HepG2 (cell line): ENCODE measurements at regions not wholly inside any gene's neighbourhood (a gene's known extent, or its start where the extent isn't known, plus 50 kb on each side); places are given as distances from the start of the nearest gene placed in this dataset.

ENCODE experiments used
- ATAC-seq: fragments of 200-7000 bp; cut with Tn5 transposase; 3 replicates; pipeline ENCODE4 v1.9.1; 2020; ENCODE audit warnings: mild to moderate bottlenecking, moderate library complexity
- BruUV-seq: library from RNA; stranded (reverse); fragments of 400-500 nt; replicated peaks from 2 replicates; lab custom pipeline; 2021; lab: Mats Ljungman, UMichigan
- CTCF ChIA-PET: fragments of 300-600 bp; formaldehyde crosslinking; extraction: SDS; loops from one replicate; lab custom pipeline; 2021; ENCODE audit warnings: low total read pairs, inconsistent platforms, low intra/inter-chr PET ratio; lab: Yijun Ruan, JAX
- POLR2A ChIA-PET: fragments of 350-600 bp; sonication (Branson Sonifier 250); formaldehyde crosslinking; loops from one replicate; lab custom pipeline; 2020; ENCODE audit warnings: antibody characterized with exemption, inconsistent platforms; lab: Yijun Ruan, JAX
- DNase-seq: peaks from one replicate; pipeline ENCODE4 v3.0.0-alpha.2; 2015; ENCODE audit warnings: low spot score
- FAIRE-seq: peaks from 3 replicates; lab custom pipeline; 2011; peaks lifted over from hg19 to GRCh38; lab: Jason Lieb, UNC
- H2AFZ ChIP-seq: one replicate; pipeline ENCODE4 v1.6.1; 2011; ENCODE audit warnings: low read length, inconsistent platforms
- H3K27ac ChIP-seq: fragments of 300-600 bp; 3 replicates; pipeline ENCODE4 v1.8.0; 2011; ENCODE audit warnings: mixed run types, mild to moderate bottlenecking, mixed read lengths, low read length, inconsistent platforms; ENCODE audit not compliant: insufficient read depth; ENCODE audit errors: extremely low read length
- H3K27me3 ChIP-seq, 2 experiments: fragments of 200-600 bp in 1 of 2; 2 replicates in 1 of 2; 3 replicates in 1 of 2; pipeline versions ENCODE4 v1.6.0 to v1.8.0; 2011; ENCODE audit warnings: low read length in 2 of 2, mild to moderate bottlenecking in 2 of 2, moderate library complexity in 2 of 2, inconsistent platforms in 1 of 2; ENCODE audit not compliant: insufficient read depth in 2 of 2, control insufficient read depth in 1 of 2
- H3K36me3 ChIP-seq, 2 experiments: fragments of 200-600 bp in 1 of 2; replicated peaks in 1 of 2; 2 replicates in 1 of 2; 3 replicates in 1 of 2; pipeline versions ENCODE4 v1.5.1 to v1.8.0; 2011; ENCODE audit warnings: low read length in 2 of 2, inconsistent platforms in 1 of 2; ENCODE audit not compliant: insufficient read depth in 2 of 2, control insufficient read depth in 1 of 2
- H3K4me1 ChIP-seq: 2 replicates; pipeline ENCODE4 v1.5.1; 2012; ENCODE audit warnings: low read length, inconsistent platforms; ENCODE audit not compliant: insufficient read depth
- H3K4me2 ChIP-seq: 2 replicates; pipeline ENCODE4 v1.6.0; 2011; ENCODE audit warnings: low read depth, low read length, inconsistent platforms
- H3K4me3 ChIP-seq, 3 experiments: fragments of 200-600 bp in 1 of 3; sonication (generic), shearing (Covaris generic) in 1 of 3; replicated peaks in 1 of 3; 2 replicates each; pipeline ENCODE4 v1.5.1; 2011 to 2016; ENCODE audit warnings: low read length in 3 of 3, inconsistent platforms in 2 of 3, low read depth in 2 of 3, mild to moderate bottlenecking in 2 of 3, control low read depth in 1 of 3, mixed read lengths in 1 of 3; ENCODE audit not compliant: insufficient read depth in 1 of 3
- H3K79me2 ChIP-seq: one replicate; pipeline ENCODE4 v1.6.1; 2011; ENCODE audit warnings: low read length, inconsistent platforms; ENCODE audit not compliant: insufficient read depth
- H3K9ac ChIP-seq: 2 replicates; pipeline ENCODE4 v1.6.0; 2011; ENCODE audit warnings: mild to moderate bottlenecking, low read depth, low read length, inconsistent platforms; ENCODE audit not compliant: insufficient read depth
- H3K9me3 ChIP-seq: 2 replicates; pipeline ENCODE4 v1.5.1; 2012; ENCODE audit warnings: mild to moderate bottlenecking, low read length
- H4K20me1 ChIP-seq: 2 replicates; pipeline ENCODE4 v1.6.0; 2011; ENCODE audit warnings: inconsistent platforms, mild to moderate bottlenecking, low read length, moderate library complexity; ENCODE audit not compliant: insufficient read depth
- ATF7-NPFF ChIP-seq: sonication (generic); formaldehyde crosslinking; IDR thresholded peaks from 2 replicates; pipeline ENCODE4 v1.8.1; 2023; ENCODE audit warnings: mild to moderate bottlenecking, low read depth, missing genetic modification reagents, moderate library complexity
- CREM ChIP-seq, 2 experiments: sonication (generic) in 1 of 2; formaldehyde crosslinking in 1 of 2; IDR thresholded peaks; 2 replicates each; pipeline versions ENCODE4 v1.4.0 to v1.6.1; 2016 to 2020; ENCODE audit warnings: antibody characterized with exemption in 1 of 2, mild to moderate bottlenecking in 1 of 2, missing genetic modification reagents in 1 of 2
- FOXK1 ChIP-seq: sonication (generic); formaldehyde crosslinking; IDR thresholded peaks from 2 replicates; pipeline ENCODE4 v1.4.0; 2020; ENCODE audit warnings: low read depth, missing genetic modification reagents, borderline replicate concordance
- GZF1 ChIP-seq: sonication (generic); formaldehyde crosslinking; IDR thresholded peaks from 2 replicates; pipeline ENCODE4 v1.5.1; 2020; ENCODE audit warnings: mild to moderate bottlenecking, missing genetic modification reagents
- MTA1 ChIP-seq: sonication (generic); formaldehyde crosslinking; IDR thresholded peaks from 2 replicates; pipeline ENCODE4 v1.4.0; 2020; ENCODE audit warnings: missing genetic modification reagents, mild to moderate bottlenecking, borderline replicate concordance
- NBN ChIP-seq: fragments of 450-650 bp; conservative IDR thresholded peaks from 2 replicates; pipeline ENCODE4 v1.6.1; 2017
- NFE2 ChIP-seq: sonication (generic); formaldehyde crosslinking; IDR thresholded peaks from 2 replicates; pipeline ENCODE4 v1.4.0; 2020; ENCODE audit warnings: missing genetic modification reagents
- ZFP37 ChIP-seq: sonication (generic); formaldehyde crosslinking; IDR thresholded peaks from 2 replicates; pipeline ENCODE4 v1.4.0; 2020; ENCODE audit warnings: missing genetic modification reagents, borderline replicate concordance
- ZNF24 ChIP-seq: fragments of 450-650 bp; IDR thresholded peaks from 2 replicates; pipeline ENCODE4 v1.6.1; 2017; ENCODE audit warnings: antibody characterized with exemption, mild to moderate bottlenecking
- ZNF619 ChIP-seq: sonication (generic); formaldehyde crosslinking; IDR thresholded peaks from 2 replicates; pipeline ENCODE4 v1.4.0; 2020; ENCODE audit warnings: mild to moderate bottlenecking, missing genetic modification reagents
- WGBS: methylation state at CpG from one replicate; pipeline ENCODE4 v1.1.6; 2017; ENCODE audit warnings: low lambda C conversion rate; 5-methylcytosine and 5-hydroxymethylcytosine counted together
- in situ Hi-C: cut with HindIII; loops from 2 replicates; pipeline ENCODE4 v1.10.0; 2017; ENCODE audit warnings: low pct_unique_long_range_greater_than_20kb; ENCODE audit not compliant: extremely low pct_ligation_motif_present
- intact Hi-C: fragments of 100-400 bp; cut with micrococcal nuclease; formaldehyde crosslinking; loops from one replicate; pipeline ENCODE4 v1.10.0; 2022; ENCODE audit not compliant: unreplicated experiment
- TF ChIP-seq, protein P1 (sequence below): sonication (generic); formaldehyde crosslinking; IDR thresholded peaks from 2 replicates; pipeline ENCODE4 v1.9.0; 2021; ENCODE audit warnings: missing genetic modification reagents, borderline replicate concordance

DNA sequence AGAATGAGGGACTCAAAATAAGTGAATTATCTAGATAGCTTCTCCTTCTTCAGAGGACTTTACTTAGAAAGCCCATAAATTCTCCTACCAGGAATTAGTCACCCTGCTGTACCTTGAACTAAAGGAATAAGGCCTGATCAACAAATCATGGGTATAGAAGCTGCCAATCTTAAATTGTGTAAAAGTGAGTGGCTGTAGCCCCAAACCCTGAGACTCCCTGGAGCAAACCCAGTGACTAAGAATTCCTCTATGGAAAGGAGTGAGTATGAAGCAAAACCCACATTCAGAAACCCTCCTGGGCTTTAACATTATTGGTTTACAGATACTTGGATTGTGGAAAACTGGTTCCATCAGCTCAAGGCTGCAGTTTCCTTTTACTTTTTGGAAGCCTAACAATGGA, 285.8 kb upstream of the TBX18 start:
- no peaks in the 10 kb centered on the region for H3K4me1 ChIP-seq
- intact Hi-C loops (no loop called here), in situ Hi-C loops (no loop called here)
- H3K4me2 ChIP-seq, result no peak overlapping the region
- DNase-seq (no peak), ATAC-seq (no peak), FAIRE-seq (no peak)
- H3K9ac ChIP-seq, result no peak overlapping the region
- POLR2A ChIA-PET, result no interaction called here
- H3K27ac ChIP-seq, result no peak overlapping the region
- H3K36me3 ChIP-seq, result no peaks in the 10 kb centered on the region
- no peak for TF ChIP-seq GZF1 (CRISPR knock-in tag)
- TF ChIP-seq NBN, result no peak
- no peak for TF ChIP-seq MTA1 (CRISPR knock-in tag)
- no peak for TF ChIP-seq FOXK1 (CRISPR knock-in tag)
- TF ChIP-seq ZNF24, result no peak
- no peak overlapping the region for H2AFZ ChIP-seq
- H3K27me3 ChIP-seq, result no peaks in the 10 kb centered on the region
- no peaks in the 10 kb centered on the region for H3K79me2 ChIP-seq
- no peaks in the 10 kb centered on the region for H4K20me1 ChIP-seq
- BruUV-seq, result no TSS peak
- CTCF ChIA-PET, result no interaction called here
- no peaks in the 10 kb centered on the region for H3K9me3 ChIP-seq
- no peak overlapping the region for H3K4me3 ChIP-seq

DNA sequence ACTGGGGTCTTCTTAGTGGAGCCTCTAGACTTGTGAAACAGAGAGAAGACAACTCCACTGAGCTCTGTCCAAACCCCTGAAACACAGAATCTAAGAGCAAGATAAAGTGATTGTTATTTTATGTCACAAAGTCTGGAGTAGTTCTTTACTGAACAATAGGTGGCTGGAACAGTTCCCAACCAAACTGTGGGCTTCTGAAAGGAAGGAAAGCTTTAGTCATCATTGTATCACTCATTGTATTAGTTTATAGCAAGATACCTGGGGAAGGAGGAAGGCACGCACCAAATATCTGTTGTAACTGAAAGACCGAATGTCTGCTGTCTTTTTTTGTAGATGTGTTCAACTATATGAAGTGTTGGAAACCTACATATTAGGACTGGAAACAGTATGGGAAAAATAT, 284.9 kb upstream of the TBX18 start:
- Histone ChIP-seq H3K9me3 (no peaks in the 10 kb centered on the region), H3K4me3 (no peak overlapping the region), H3K4me1 (no peaks in the 10 kb centered on the region), H4K20me1 (no peaks in the 10 kb centered on the region), H3K4me2 (no peak overlapping the region), H3K27ac (no peak overlapping the region), H3K36me3 (no peaks in the 10 kb centered on the region), H2AFZ (no peak overlapping the region), H3K27me3 (no peaks in the 10 kb centered on the region), H3K9ac (no peak overlapping the region), H3K79me2 (no peaks in the 10 kb centered on the region)
- intact Hi-C loops, result no loop called here
- ChIA-PET CTCF (no interaction called here), POLR2A (no interaction called here)
- FAIRE-seq, result no peak
- TF ChIP-seq ZNF619, result no peak
- TF ChIP-seq, protein P1, sequence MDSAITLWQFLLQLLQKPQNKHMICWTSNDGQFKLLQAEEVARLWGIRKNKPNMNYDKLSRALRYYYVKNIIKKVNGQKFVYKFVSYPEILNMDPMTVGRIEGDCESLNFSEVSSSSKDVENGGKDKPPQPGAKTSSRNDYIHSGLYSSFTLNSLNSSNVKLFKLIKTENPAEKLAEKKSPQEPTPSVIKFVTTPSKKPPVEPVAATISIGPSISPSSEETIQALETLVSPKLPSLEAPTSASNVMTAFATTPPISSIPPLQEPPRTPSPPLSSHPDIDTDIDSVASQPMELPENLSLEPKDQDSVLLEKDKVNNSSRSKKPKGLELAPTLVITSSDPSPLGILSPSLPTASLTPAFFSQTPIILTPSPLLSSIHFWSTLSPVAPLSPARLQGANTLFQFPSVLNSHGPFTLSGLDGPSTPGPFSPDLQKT (CRISPR knock-in tag), result no peak
- TF ChIP-seq ATF7-NPFF, result no peak
- TF ChIP-seq ZFP37 (CRISPR knock-in tag), result no peak
- no peak for TF ChIP-seq NFE2
- TF ChIP-seq CREM (IDR thresholded peaks at IDR 0.05), result no peak
- TF ChIP-seq CREM (CRISPR knock-in tag; IDR thresholded peaks at IDR 0.05), result no peak
- no TSS peak for BruUV-seq
- in situ Hi-C loops, result no loop called here
- no peak for DNase-seq
- WGBS, result 61% methylated on average over 2 of the region's 2 CpGs
- no peak for ATAC-seq
